SK-N-MC (cell line): ENCODE measurements at regions not wholly inside any gene's neighbourhood (a gene's known extent, or its start where the extent isn't known, plus 50 kb on each side); places are given as distances from the start of the nearest gene placed in this dataset.

Source experiments
- EZH2 ChIP-seq: fragments of 200-600 bp; sonication (generic); IDR thresholded peaks from one replicate; pipeline ENCODE4 v1.6.1; 2017; ENCODE audit warnings: antibody characterized with exemption
- FOXP2 ChIP-seq: optimal IDR thresholded peaks from 2 replicates; pipeline ENCODE3; 2011; ENCODE audit warnings: mild to moderate bottlenecking, moderate library complexity; ENCODE audit not compliant: insufficient read depth; ENCODE audit errors: extremely low read length, control extremely low read depth
- POLR2AphosphoS5 ChIP-seq: IDR thresholded peaks from 2 replicates; pipeline ENCODE4 v1.6.1; 2012; ENCODE audit warnings: mild to moderate bottlenecking, low read depth, low read length, borderline replicate concordance

- no peak for TF ChIP-seq POLR2AphosphoS5
- TF ChIP-seq EZH2: no peak
- TF ChIP-seq FOXP2: no peak
Measured at GRCh38 chr3:77835921-77836320, 796.0 kb downstream of the ROBO2 start.
